ENCODE measurements at regions not wholly inside any gene's neighbourhood (a gene's known extent, or its start where the extent isn't known, plus 50 kb on each side); places are given as distances from the start of the nearest gene placed in this dataset.

DNA sequence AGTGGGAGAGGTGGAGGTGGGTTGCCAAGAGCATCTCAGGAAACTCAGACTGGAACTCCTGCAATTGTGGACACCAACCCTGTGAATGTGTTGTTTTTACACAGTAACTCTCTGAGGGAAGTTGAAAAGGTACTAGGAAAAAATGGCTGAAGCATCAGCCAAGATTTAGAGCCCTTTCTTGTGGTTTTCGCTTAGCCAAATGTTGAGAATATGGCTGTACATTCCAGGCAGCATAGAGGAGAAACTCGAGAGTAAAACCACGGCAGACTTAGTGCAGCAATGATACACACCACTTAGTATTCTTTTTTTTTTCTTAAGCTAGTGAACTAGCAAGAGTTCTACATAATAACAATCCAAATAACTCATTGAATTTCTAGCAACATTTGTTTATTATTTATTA, 309.7 kb upstream of the MTNR1B start:
- Histone ChIP-seq H3K4me1 (replicated peaks in 1 of 2; ENCODE audit: control insufficient read depth in 2 of 2, insufficient read depth in 2 of 2, low read length in 2 of 2) (no peaks in the 10 kb centered on the region), H3K27ac (ENCODE audit: extremely low read depth, low read depth, low read length) (no peak overlapping the region), H3K9me3 (replicated peaks; ENCODE audit: control insufficient read depth, insufficient read depth, low read depth, low read length) (no peaks in the 10 kb centered on the region), H2AFZ (ENCODE audit: low read depth, low read length) (no peak overlapping the region), H3K36me3 (ENCODE audit: control insufficient read depth, insufficient read depth, low read length) (no peaks in the 10 kb centered on the region), H3K4me2 (ENCODE audit: insufficient read depth, low read length) (no peak overlapping the region), H4K20me1 (replicated peaks; ENCODE audit: control insufficient read depth, insufficient read depth, low read length) (no peaks in the 10 kb centered on the region), H3K27me3 (ENCODE audit: control insufficient read depth in 2 of 2, insufficient read depth in 2 of 2, low read length in 2 of 2) (no peaks in the 10 kb centered on the region), H3K79me2 (ENCODE audit: control insufficient read depth, insufficient read depth, low read length) (no peaks in the 10 kb centered on the region), H3K9ac (ENCODE audit: insufficient read depth in 1 of 2, low read depth in 2 of 2, low read length in 2 of 2) (no peak overlapping the region), H3K4me3 (no peak overlapping the region), H3K9me1 (ENCODE audit: control insufficient read depth, insufficient read depth, low read length) (no peaks in the 10 kb centered on the region)
- intact Hi-C loops (cut with micrococcal nuclease), result no loop called here
- ChIA-PET CTCF (ENCODE audit: low intra/inter-chr PET ratio) (no interaction called here), POLR2A (no interaction called here)
- DNase-seq (ENCODE audit: extremely low read depth in 1 of 4, low spot score in 3 of 4) (no peak), FAIRE-seq (no peak), ATAC-seq (no peak)
- BruUV-seq (replicated peaks), result no TSS peak
- 0% methylated on average over 3 of the region's 3 CpGs for WGBS (ENCODE audit: insufficient coverage, low coverage, missing lambda C conversion rate)
- TF ChIP-seq ZNF507 (tag; conservative IDR thresholded peaks at IDR 0.05) (no peak), COPS2 (conservative IDR thresholded peaks at IDR 0.05) (no peak), RAD51 (IDR thresholded peaks at IDR 0.05; ENCODE audit: borderline replicate concordance, low read depth) (no peak)
- in situ Hi-C loops (cut with MboI), result no loop called here

DNA sequence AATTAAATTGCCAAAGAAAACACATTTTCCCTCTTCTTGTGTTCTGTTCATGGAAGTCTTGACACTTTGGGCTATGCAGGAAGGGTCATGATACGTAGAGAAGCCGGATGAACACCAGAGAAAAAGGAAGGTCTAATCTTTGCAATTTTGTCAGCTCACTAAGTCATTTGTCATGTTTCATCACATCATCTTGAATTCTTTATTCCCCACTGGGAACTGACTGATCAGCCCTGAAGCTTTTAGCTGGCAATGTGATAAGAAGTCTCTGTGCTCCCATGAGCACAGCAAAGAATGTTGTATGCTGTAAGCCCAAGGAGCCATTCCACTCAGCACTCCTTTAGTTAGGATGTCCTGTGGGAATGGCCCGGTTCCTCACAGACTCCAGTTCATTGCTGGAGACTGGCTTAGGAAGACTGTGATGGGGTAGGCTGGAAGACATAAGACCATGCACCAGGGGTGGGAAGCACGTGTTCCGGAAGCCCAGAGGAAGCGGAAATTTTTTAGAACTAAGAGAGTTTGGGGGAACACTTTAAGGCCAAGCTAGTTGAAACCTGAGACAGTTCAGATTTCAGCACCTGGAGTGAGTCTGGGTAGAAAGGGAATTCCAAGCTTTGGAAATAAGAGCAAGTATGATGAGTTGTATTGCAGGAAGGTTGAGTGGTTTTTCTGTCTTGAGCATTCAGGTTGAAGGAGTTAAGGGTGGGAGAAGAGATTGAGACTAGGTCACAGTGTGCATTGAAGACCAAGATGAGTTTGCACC, 306.7 kb upstream of the MTNR1B start:
- no TSS peak for BruUV-seq (replicated peaks)
- ChIA-PET POLR2A (interaction anchor here (0.7 kb wide), 1 partner anchor 14 kb away, joined by 3 read pairs; no protein-coding TSS in a partner anchor), CTCF (ENCODE audit: low intra/inter-chr PET ratio) (no interaction called here)
- FAIRE-seq (no peak), ATAC-seq (no peak), DNase-seq (ENCODE audit: extremely low read depth in 1 of 4, low spot score in 3 of 4) (no peak)
- intact Hi-C loops (cut with micrococcal nuclease), result no loop called here
- Histone ChIP-seq H3K9me1 (ENCODE audit: control insufficient read depth, insufficient read depth, low read length) (no peaks in the 10 kb centered on the region), H3K9ac (ENCODE audit: insufficient read depth in 1 of 2, low read depth in 2 of 2, low read length in 2 of 2) (no peak overlapping the region), H3K4me1 (replicated peaks in 1 of 2; ENCODE audit: control insufficient read depth in 2 of 2, insufficient read depth in 2 of 2, low read length in 2 of 2) (no peaks in the 10 kb centered on the region), H4K20me1 (replicated peaks; ENCODE audit: control insufficient read depth, insufficient read depth, low read length) (no peaks in the 10 kb centered on the region), H3K36me3 (ENCODE audit: control insufficient read depth, insufficient read depth, low read length) (no peaks in the 10 kb centered on the region), H3K4me2 (ENCODE audit: insufficient read depth, low read length) (no peak overlapping the region), H3K27ac (ENCODE audit: extremely low read depth, low read depth, low read length) (no peak overlapping the region), H3K27me3 (ENCODE audit: control insufficient read depth in 2 of 2, insufficient read depth in 2 of 2, low read length in 2 of 2) (no peaks in the 10 kb centered on the region), H3K9me3 (replicated peaks; ENCODE audit: control insufficient read depth, insufficient read depth, low read depth, low read length) (no peaks in the 10 kb centered on the region), H3K79me2 (ENCODE audit: control insufficient read depth, insufficient read depth, low read length) (no peaks in the 10 kb centered on the region), H3K4me3 (no peak overlapping the region), H2AFZ (ENCODE audit: low read depth, low read length) (no peak overlapping the region)
- in situ Hi-C loops (cut with MboI), result no loop called here
- TF ChIP-seq KDM2B (CRISPR knock-in tag; IDR thresholded peaks at IDR 0.05), result no peak
- no peak for TF ChIP-seq MTA2 (IDR thresholded peaks at IDR 0.05; ENCODE audit: low read depth)
- TF ChIP-seq SOX6 (IDR thresholded peaks at IDR 0.05), result no peak
- WGBS (ENCODE audit: insufficient coverage, low coverage, missing lambda C conversion rate), result 0% methylated on average over 6 of the region's 6 CpGs

Data from K562 (cell line).